K562 (cell line): ENCODE measurements at regions not wholly inside any gene's neighbourhood (a gene's known extent, or its start where the extent isn't known, plus 50 kb on each side); places are given as distances from the start of the nearest gene placed in this dataset.
A peak's percentile ranks its signal among the peaks of the same experiment; 100 is the strongest.

Source experiments
- ATAC-seq: fragments of 200-7000 bp; cut with Tn5 transposase; 3 replicates; pipeline ENCODE4 v1.9.1; 2020; ENCODE audit warnings: moderate library complexity
- BruUV-seq: library from RNA; stranded (reverse); fragments of 400-500 nt; replicated peaks from 2 replicates; lab custom pipeline; 2021; lab: Mats Ljungman, UMichigan
- CTCF ChIA-PET: fragments of 300-600 bp; formaldehyde crosslinking; extraction: SDS; loops from one replicate; lab custom pipeline; 2021; ENCODE audit warnings: low intra/inter-chr PET ratio; lab: Yijun Ruan, JAX
- POLR2A ChIA-PET: fragments of 300-600, 350-650 bp; sonication (Branson Sonifier 250); formaldehyde crosslinking; extraction: SDS; loops from one replicate; lab custom pipeline; 2021; ENCODE audit warnings: antibody characterized with exemption, inconsistent platforms; lab: Yijun Ruan, JAX
- DNase-seq, 4 experiments: peaks; one replicate each; pipeline versions ENCODE4 v3.0.0 to v3.0.0-alpha.2; 2011 to 2018; ENCODE audit warnings: low spot score in 3 of 4, mixed read lengths in 3 of 4; ENCODE audit errors: extremely low read depth in 1 of 4
- FAIRE-seq: peaks from 2 replicates; lab custom pipeline; 2011; peaks lifted over from hg19 to GRCh38; lab: Jason Lieb, UNC
- H2AFZ ChIP-seq: 2 replicates; pipeline ENCODE4 v1.6.0; 2011; ENCODE audit warnings: low read depth, low read length, control low read depth, inconsistent platforms
- H3K27ac ChIP-seq: fragments of 200-600 bp; 3 replicates; pipeline ENCODE4 v1.8.0; 2011; ENCODE audit warnings: low read depth, mild to moderate bottlenecking, control low read depth, inconsistent platforms, low read length, moderate library complexity, mixed read lengths; ENCODE audit errors: extremely low read depth
- H3K27me3 ChIP-seq, 2 experiments: fragments of 300-600 bp in 1 of 2; 2 replicates in 1 of 2; 3 replicates in 1 of 2; pipeline versions ENCODE4 v1.6.0 to v1.8.0; 2011; ENCODE audit warnings: inconsistent platforms in 2 of 2, low read length in 2 of 2, mild to moderate bottlenecking in 1 of 2, mixed read lengths in 1 of 2, moderate library complexity in 1 of 2; ENCODE audit not compliant: control insufficient read depth in 2 of 2, insufficient read depth in 2 of 2
- H3K36me3 ChIP-seq: fragments of 300-600 bp; 3 replicates; pipeline ENCODE4 v1.8.0; 2011; ENCODE audit warnings: mild to moderate bottlenecking, low read length, inconsistent platforms; ENCODE audit not compliant: control insufficient read depth, insufficient read depth
- H3K4me1 ChIP-seq, 2 experiments: fragments of 200-600 bp in 1 of 2; replicated peaks in 1 of 2; 2 replicates in 1 of 2; 3 replicates in 1 of 2; pipeline versions ENCODE4 v1.5.1 to v1.8.0; 2011; ENCODE audit warnings: inconsistent platforms in 2 of 2, low read length in 2 of 2, mild to moderate bottlenecking in 1 of 2, mixed read lengths in 1 of 2, moderate library complexity in 1 of 2; ENCODE audit not compliant: control insufficient read depth in 2 of 2, insufficient read depth in 2 of 2
- H3K4me2 ChIP-seq: 2 replicates; pipeline ENCODE4 v1.6.1; 2011; ENCODE audit warnings: low read length, control low read depth, inconsistent platforms, mixed read lengths; ENCODE audit not compliant: insufficient read depth
- H3K4me3 ChIP-seq: fragments of 200-600 bp; sonication (generic), shearing (Covaris generic); 2 replicates; pipeline ENCODE4 v1.5.1; 2016; ENCODE audit warnings: control low read depth, inconsistent platforms
- H3K79me2 ChIP-seq: fragments of 200-600 bp; 3 replicates; pipeline ENCODE4 v1.8.0; 2011; ENCODE audit warnings: low read length, inconsistent platforms; ENCODE audit not compliant: control insufficient read depth, insufficient read depth
- H3K9ac ChIP-seq, 2 experiments: 2 replicates each; pipeline versions ENCODE4 v1.6.0 to v1.6.1; 2011; ENCODE audit warnings: low read depth in 2 of 2, low read length in 2 of 2, control low read depth in 1 of 2, inconsistent platforms in 1 of 2, mild to moderate bottlenecking in 1 of 2, mixed read lengths in 1 of 2; ENCODE audit not compliant: insufficient read depth in 1 of 2
- H3K9me1 ChIP-seq: one replicate; pipeline ENCODE4 v1.6.0; 2011; ENCODE audit warnings: inconsistent platforms, mild to moderate bottlenecking, low read length, moderate library complexity; ENCODE audit not compliant: control insufficient read depth, insufficient read depth
- H3K9me3 ChIP-seq: replicated peaks from 2 replicates; pipeline ENCODE4 v1.5.1; 2011; ENCODE audit warnings: low read depth, low read length, inconsistent platforms; ENCODE audit not compliant: control insufficient read depth, insufficient read depth
- H4K20me1 ChIP-seq: replicated peaks from 2 replicates; pipeline ENCODE4 v1.6.1; 2011; ENCODE audit warnings: low read length, inconsistent platforms, mixed read lengths; ENCODE audit not compliant: control insufficient read depth, insufficient read depth
- CHD2 ChIP-seq: IDR thresholded peaks from 2 replicates; pipeline ENCODE4 v1.6.1; 2011; ENCODE audit warnings: low read depth, low read length
- CTCF ChIP-seq, 3 experiments: IDR thresholded peaks in 2 of 3; conservative IDR thresholded peaks in 1 of 3; 2 replicates each; pipeline ENCODE4 v1.5.1; 2011 to 2012; ENCODE audit warnings: low read length in 3 of 3, mild to moderate bottlenecking in 3 of 3, control low read depth in 2 of 3, improper control_type of control experiment in 1 of 3, inconsistent platforms in 1 of 3, low read depth in 1 of 3, mixed read lengths in 1 of 3, moderate library complexity in 1 of 3; ENCODE audit not compliant: insufficient read depth in 2 of 3
- ELF4 ChIP-seq: fragments of 450-650 bp; formaldehyde crosslinking; IDR thresholded peaks from 2 replicates; pipeline ENCODE4 v1.4.0; 2022; ENCODE audit warnings: missing genetic modification characterization
- KLF10 ChIP-seq: fragments of 250-450 bp; sonication (Bioruptor Pico); IDR thresholded peaks from 2 replicates; pipeline ENCODE4 v1.6.1; 2021; ENCODE audit warnings: matching md5 sums
- MAX ChIP-seq: sonication (generic); formaldehyde crosslinking; IDR thresholded peaks from 2 replicates; pipeline ENCODE4 v1.9.0; 2022; ENCODE audit warnings: mild to moderate bottlenecking, missing genetic modification reagents
- NCOA1 ChIP-seq: fragments of 450-650 bp; IDR thresholded peaks from 2 replicates; pipeline ENCODE4 v1.6.1; 2016; ENCODE audit warnings: low read depth
- NR2C1 ChIP-seq, 2 experiments: fragments of 450-650 bp; IDR thresholded peaks; 2 replicates each; pipeline ENCODE4 v1.6.1; 2017; ENCODE audit warnings: mild to moderate bottlenecking in 2 of 2, antibody characterized with exemption in 1 of 2, inconsistent platforms in 1 of 2, missing compliant biosample characterization in 1 of 2, missing genetic modification characterization in 1 of 2
- SMARCB1 ChIP-seq: IDR thresholded peaks from 2 replicates; pipeline ENCODE4 v1.6.1; 2011; ENCODE audit warnings: improper control_type of control experiment, low read depth; ENCODE audit not compliant: insufficient read length
- U2AF2 ChIP-seq: fragments of 200-400 bp; formaldehyde crosslinking; optimal IDR thresholded peaks from 2 replicates; pipeline ENCODE3; 2017; ENCODE audit warnings: low read depth, mild to moderate bottlenecking, low read length
- ZNF124 ChIP-seq: sonication (generic); formaldehyde crosslinking; IDR thresholded peaks from 2 replicates; pipeline ENCODE4 v1.8.1; 2022; ENCODE audit warnings: missing genetic modification reagents
- ZNF696 ChIP-seq: fragments of 250-450 bp; sonication (Bioruptor Pico); conservative IDR thresholded peaks from 2 replicates; pipeline ENCODE4 v1.4.0; 2020; ENCODE audit warnings: mild to moderate bottlenecking, moderate library complexity
- whole genome bisulfite sequencing: fragments of 100-300 bp; shearing (Covaris generic); methylation state at CpG from one replicate; pipeline ENCODE4 v1.1.6; 2016; ENCODE audit warnings: low coverage, mixed read lengths; ENCODE audit not compliant: insufficient coverage; ENCODE audit errors: missing lambda C conversion rate; 5-methylcytosine and 5-hydroxymethylcytosine counted together
- in situ Hi-C: fragments of 300-500 bp; cut with MboI; formaldehyde crosslinking; loops from 4 replicates; pipeline ENCODE4 v1.15.0; 2018; ENCODE audit warnings: inconsistent platforms, mixed read lengths
- intact Hi-C: fragments of 100-400 bp; cut with micrococcal nuclease; formaldehyde crosslinking; loops from 2 replicates; pipeline ENCODE4 v1.14.2; 2022

GRCh38 chr2:235302263-235302662 lies 191.6 kb upstream of the AGAP1 start (continued):
- no peak for TF ChIP-seq NR2C1 (IDR thresholded peaks at IDR 0.05)
- TF ChIP-seq NR2C1 (tag; IDR thresholded peaks at IDR 0.05) = no peak
- TF ChIP-seq KLF10 (CRISPR knock-in tag) = no peak
- no peak for TF ChIP-seq ZNF696 (CRISPR knock-in tag)
- no peak for TF ChIP-seq ELF4 (CRISPR knock-in tag)
- TF ChIP-seq ZNF124 (CRISPR knock-in tag) = no peak
- no peak for TF ChIP-seq SMARCB1
- TF ChIP-seq, all 486 proteins: peak for 0

GRCh38 chr2:235303499-235304291 lies 190.1 kb upstream of the AGAP1 start:
- TF ChIP-seq CHD2 (no peak), MAX (no peak), CTCF (IDR thresholded peaks at IDR 0.05 in 2 of 3, conservative IDR thresholded peaks at IDR 0.05 in 1 of 3; ENCODE audit: insufficient read depth in 2 of 3, low read depth in 1 of 3, low read length in 3 of 3) (peak; percentile 11 to 49 (median 21); a peak in 2 of 6 replicates), U2AF2 (no peak), NCOA1 (no peak)
- CTCF ChIA-PET = no interaction called here
- DNase-seq (no peak), FAIRE-seq (no peak), ATAC-seq (no peak)
- intact Hi-C loops = no loop called here
- Histone ChIP-seq H3K9me3 (no peaks in the 10 kb centered on the region), H3K27ac (no peak overlapping the region), H3K9me1 (no peaks in the 10 kb centered on the region), H3K79me2 (no peaks in the 10 kb centered on the region), H3K9ac (no peak overlapping the region), H2AFZ (0 out of 2 replicates have a peak overlapping the region, but pooled peaks have one; percentile 39), H3K27me3 (peaks cover 0 to 12% of the 10 kb centered on the region in 2 experiments; a peak in 3 of 5 replicates), H3K4me3 (no peak overlapping the region), H3K36me3 (no peaks in the 10 kb centered on the region), H3K4me2 (no peak overlapping the region), H4K20me1 (no peaks in the 10 kb centered on the region), H3K4me1 (no peaks in the 10 kb centered on the region)
- POLR2A ChIA-PET = no interaction called here
- no TSS peak for BruUV-seq
- in situ Hi-C loops = no loop called here
- 13% methylated on average over 14 of the region's 18 CpGs for WGBS
